ENCODE measurements at regions not wholly inside any gene's neighbourhood (a gene's known extent, or its start where the extent isn't known, plus 50 kb on each side); places are given as distances from the start of the nearest gene placed in this dataset.

DNA sequence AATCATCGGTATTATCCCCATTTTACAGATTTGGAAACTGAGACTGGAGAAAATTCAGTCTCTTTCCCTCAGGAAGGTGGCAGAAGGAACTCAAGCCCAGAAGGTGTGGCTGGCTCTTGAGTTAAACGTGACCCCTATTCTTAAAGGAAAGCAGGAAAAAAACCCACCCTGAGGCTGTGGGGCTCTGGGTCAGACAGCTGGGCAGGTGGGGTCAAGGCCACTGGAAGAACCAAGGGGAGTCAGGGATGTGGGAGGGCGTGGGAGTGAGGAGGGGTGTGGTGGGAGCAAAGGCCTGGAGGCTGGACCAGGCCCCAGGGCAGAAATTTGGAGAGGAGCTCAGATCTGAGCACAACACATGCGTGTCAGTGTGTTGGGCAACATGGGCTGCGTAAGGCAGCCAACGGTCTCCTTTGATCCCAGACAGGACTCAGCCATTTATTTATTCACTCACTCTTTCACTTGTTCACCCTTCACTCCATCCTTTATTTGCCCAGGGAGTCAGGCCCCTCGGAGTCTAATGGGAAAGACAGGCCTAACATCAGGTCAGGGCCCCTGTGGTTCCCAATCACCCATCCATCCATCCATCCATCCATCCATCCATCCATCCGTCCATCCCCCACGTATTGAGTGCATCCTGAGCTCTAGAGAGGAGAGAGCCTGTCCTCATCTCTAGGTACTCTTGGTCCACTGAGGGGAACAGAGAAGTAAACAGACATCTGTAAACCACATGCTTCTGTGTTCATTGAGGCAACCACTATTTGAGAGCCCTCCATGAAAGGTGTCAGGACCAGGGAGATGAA, 165.0 kb downstream of the VEGFA start:
- TF ChIP-seq, protein P1, sequence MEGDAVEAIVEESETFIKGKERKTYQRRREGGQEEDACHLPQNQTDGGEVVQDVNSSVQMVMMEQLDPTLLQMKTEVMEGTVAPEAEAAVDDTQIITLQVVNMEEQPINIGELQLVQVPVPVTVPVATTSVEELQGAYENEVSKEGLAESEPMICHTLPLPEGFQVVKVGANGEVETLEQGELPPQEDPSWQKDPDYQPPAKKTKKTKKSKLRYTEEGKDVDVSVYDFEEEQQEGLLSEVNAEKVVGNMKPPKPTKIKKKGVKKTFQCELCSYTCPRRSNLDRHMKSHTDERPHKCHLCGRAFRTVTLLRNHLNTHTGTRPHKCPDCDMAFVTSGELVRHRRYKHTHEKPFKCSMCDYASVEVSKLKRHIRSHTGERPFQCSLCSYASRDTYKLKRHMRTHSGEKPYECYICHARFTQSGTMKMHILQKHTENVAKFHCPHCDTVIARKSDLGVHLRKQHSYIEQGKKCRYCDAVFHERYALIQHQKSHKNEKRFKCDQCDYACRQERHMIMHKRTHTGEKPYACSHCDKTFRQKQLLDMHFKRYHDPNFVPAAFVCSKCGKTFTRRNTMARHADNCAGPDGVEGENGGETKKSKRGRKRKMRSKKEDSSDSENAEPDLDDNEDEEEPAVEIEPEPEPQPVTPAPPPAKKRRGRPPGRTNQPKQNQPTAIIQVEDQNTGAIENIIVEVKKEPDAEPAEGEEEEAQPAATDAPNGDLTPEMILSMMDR (conservative IDR thresholded peaks at IDR 0.05; ENCODE audit: low read depth, low read length): no peak
- TF ChIP-seq EZH2 (IDR thresholded peaks at IDR 0.05; ENCODE audit: low read length, unreplicated experiment) (no peak), EZH2phosphoT487 (IDR thresholded peaks at IDR 0.05; ENCODE audit: borderline replicate concordance, low read length) (no peak)
